ENCODE measurements at regions not wholly inside any gene's neighbourhood (a gene's known extent, or its start where the extent isn't known, plus 50 kb on each side); places are given as distances from the start of the nearest gene placed in this dataset.

DNA sequence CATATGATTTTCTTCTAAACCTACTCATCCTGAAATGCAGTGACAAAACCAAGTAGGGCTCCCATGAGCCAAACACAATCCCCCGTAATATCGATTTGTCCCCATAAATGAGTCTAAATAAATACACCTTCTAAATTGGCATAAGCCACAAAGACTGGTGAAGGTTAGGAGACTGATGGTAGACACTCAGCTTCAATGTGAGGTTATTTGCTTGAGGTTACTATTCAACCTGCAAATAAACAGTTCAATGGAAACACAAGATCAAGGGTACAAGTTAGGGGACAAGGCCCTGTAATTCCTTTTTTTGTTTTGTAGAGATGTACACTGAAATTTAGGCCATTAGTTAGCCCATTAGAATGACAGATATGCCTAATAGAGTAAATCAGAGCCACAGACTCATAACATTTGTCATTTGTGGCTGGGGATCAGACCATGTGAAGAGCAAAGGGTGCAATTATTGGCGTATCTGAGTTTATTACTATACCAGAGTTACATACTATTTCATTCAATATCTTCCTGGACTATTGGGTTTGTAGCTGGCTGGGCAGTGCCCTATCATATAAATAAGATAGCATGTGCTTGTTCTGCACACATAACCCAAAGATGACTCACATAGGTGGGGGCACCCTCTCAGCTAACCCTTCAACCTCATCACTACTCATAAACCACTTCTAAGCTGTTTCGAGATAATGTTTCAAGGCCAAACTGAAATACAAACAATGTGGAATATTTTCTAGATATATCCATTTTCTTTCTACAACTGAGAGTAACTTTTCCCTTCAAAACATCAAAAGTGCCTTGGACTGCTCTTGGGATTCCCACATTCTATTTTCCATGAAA, 695.3 kb downstream of the KCNA4 start:
- no peaks in the 10 kb centered on the region for H3K9me2 ChIP-seq (replicated peaks; ENCODE audit: low read depth, low read length)
- no peaks in the 10 kb centered on the region for H3K36me3 ChIP-seq (ENCODE audit: insufficient read depth, low read length)
- TF ChIP-seq EZH2phosphoT487 (IDR thresholded peaks at IDR 0.05; ENCODE audit: borderline replicate concordance) = no peak
- TF ChIP-seq, protein P1, sequence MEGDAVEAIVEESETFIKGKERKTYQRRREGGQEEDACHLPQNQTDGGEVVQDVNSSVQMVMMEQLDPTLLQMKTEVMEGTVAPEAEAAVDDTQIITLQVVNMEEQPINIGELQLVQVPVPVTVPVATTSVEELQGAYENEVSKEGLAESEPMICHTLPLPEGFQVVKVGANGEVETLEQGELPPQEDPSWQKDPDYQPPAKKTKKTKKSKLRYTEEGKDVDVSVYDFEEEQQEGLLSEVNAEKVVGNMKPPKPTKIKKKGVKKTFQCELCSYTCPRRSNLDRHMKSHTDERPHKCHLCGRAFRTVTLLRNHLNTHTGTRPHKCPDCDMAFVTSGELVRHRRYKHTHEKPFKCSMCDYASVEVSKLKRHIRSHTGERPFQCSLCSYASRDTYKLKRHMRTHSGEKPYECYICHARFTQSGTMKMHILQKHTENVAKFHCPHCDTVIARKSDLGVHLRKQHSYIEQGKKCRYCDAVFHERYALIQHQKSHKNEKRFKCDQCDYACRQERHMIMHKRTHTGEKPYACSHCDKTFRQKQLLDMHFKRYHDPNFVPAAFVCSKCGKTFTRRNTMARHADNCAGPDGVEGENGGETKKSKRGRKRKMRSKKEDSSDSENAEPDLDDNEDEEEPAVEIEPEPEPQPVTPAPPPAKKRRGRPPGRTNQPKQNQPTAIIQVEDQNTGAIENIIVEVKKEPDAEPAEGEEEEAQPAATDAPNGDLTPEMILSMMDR (conservative IDR thresholded peaks at IDR 0.05; ENCODE audit: low read length) = no peak
- no peaks in the 10 kb centered on the region for H4K20me1 ChIP-seq (ENCODE audit: insufficient read depth, low read length, poor library complexity, severe bottlenecking)
- H3K4me2 ChIP-seq (ENCODE audit: low read depth, low read length, poor library complexity, severe bottlenecking) = no peak overlapping the region
- H3K4me1 ChIP-seq (ENCODE audit: insufficient read depth, low read length, poor library complexity, severe bottlenecking) = no peaks in the 10 kb centered on the region
- H3K79me2 ChIP-seq (ENCODE audit: insufficient read depth, low read length) = no peaks in the 10 kb centered on the region
- H3K27me3 ChIP-seq (ENCODE audit: insufficient read depth, low read length, poor library complexity, severe bottlenecking) = no peaks in the 10 kb centered on the region
- H3F3A ChIP-seq (ENCODE audit: low read depth) = no peaks in the 10 kb centered on the region
- no peak overlapping the region for H2AFZ ChIP-seq (ENCODE audit: low read length)
- no peak overlapping the region for H3K9ac ChIP-seq (ENCODE audit: low read depth, low read length, poor library complexity, severe bottlenecking)
- H3K9me3 ChIP-seq (ENCODE audit: insufficient read depth, low read depth, low read length) = no peaks in the 10 kb centered on the region
- no peak overlapping the region for H3K4me3 ChIP-seq (ENCODE audit: low read length, poor library complexity, severe bottlenecking)

DNA sequence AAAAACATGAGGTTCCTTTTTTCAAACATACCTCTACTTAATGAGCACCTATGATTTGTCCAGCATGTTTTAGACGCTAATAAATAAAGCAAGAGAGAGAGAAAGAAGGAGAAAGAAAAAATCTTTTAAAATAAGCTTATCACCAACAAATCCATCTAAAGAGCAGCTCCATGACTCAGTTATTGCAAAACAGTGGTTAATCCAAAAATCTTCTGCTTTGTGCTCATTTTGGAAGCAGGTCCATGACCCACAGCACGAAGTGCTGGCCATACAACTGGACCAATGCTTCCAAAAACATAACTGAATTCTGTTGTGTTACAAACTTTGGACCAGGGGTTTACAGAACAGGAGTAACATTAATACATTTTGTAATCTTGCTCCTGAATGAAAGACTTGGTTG, 696.6 kb downstream of the KCNA4 start:
- Histone ChIP-seq H3K36me3 (ENCODE audit: insufficient read depth, low read length) (no peaks in the 10 kb centered on the region), H3K79me2 (ENCODE audit: insufficient read depth, low read length) (no peaks in the 10 kb centered on the region), H3K4me1 (ENCODE audit: insufficient read depth, low read length, poor library complexity, severe bottlenecking) (no peaks in the 10 kb centered on the region), H3K27me3 (ENCODE audit: insufficient read depth, low read length, poor library complexity, severe bottlenecking) (no peaks in the 10 kb centered on the region), H4K20me1 (ENCODE audit: insufficient read depth, low read length, poor library complexity, severe bottlenecking) (no peaks in the 10 kb centered on the region), H3K9ac (ENCODE audit: low read depth, low read length, poor library complexity, severe bottlenecking) (no peak overlapping the region), H3K4me3 (ENCODE audit: low read length, poor library complexity, severe bottlenecking) (no peak overlapping the region), H3K9me2 (replicated peaks; ENCODE audit: low read depth, low read length) (no peaks in the 10 kb centered on the region), H2AFZ (ENCODE audit: low read length) (no peak overlapping the region), H3F3A (ENCODE audit: low read depth) (no peaks in the 10 kb centered on the region), H3K9me3 (ENCODE audit: insufficient read depth, low read depth, low read length) (no peaks in the 10 kb centered on the region), H3K4me2 (ENCODE audit: low read depth, low read length, poor library complexity, severe bottlenecking) (no peak overlapping the region)
- TF ChIP-seq, protein P1 (conservative IDR thresholded peaks at IDR 0.05; ENCODE audit: low read length) = no peak
- no peak for TF ChIP-seq EZH2phosphoT487 (IDR thresholded peaks at IDR 0.05; ENCODE audit: borderline replicate concordance)

DNA sequence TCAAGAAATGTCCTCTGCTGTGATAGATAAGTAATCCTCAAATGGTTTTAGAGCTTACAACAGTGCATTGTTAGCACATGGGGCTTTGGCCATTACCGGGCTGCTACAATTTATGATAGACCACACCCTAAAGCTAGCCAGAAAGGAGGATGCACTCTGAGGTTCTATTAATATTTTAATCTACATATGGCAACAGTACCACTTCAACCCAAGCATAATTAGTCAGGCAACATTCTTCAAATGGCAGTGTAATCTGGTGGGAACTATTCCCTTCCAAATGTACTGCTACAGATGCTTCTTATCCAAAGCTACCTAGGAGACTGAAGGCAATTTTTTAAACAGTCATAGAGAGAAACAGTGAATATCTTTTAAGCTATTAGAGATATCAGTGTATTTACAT, 697.6 kb downstream of the KCNA4 start:
- H3K4me1 ChIP-seq (ENCODE audit: insufficient read depth, low read length, poor library complexity, severe bottlenecking) = no peaks in the 10 kb centered on the region
- H3K9me2 ChIP-seq (replicated peaks; ENCODE audit: low read depth, low read length) = no peaks in the 10 kb centered on the region
- TF ChIP-seq EZH2phosphoT487 (IDR thresholded peaks at IDR 0.05; ENCODE audit: borderline replicate concordance) = no peak
- TF ChIP-seq, protein P1 (conservative IDR thresholded peaks at IDR 0.05; ENCODE audit: low read length) = no peak
- H3K9ac ChIP-seq (ENCODE audit: low read depth, low read length, poor library complexity, severe bottlenecking) = no peak overlapping the region
- no peaks in the 10 kb centered on the region for H3K36me3 ChIP-seq (ENCODE audit: insufficient read depth, low read length)
- no peaks in the 10 kb centered on the region for H3K79me2 ChIP-seq (ENCODE audit: insufficient read depth, low read length)
- no peak overlapping the region for H3K4me3 ChIP-seq (ENCODE audit: low read length, poor library complexity, severe bottlenecking)
- H4K20me1 ChIP-seq (ENCODE audit: insufficient read depth, low read length, poor library complexity, severe bottlenecking) = no peaks in the 10 kb centered on the region
- H3K27me3 ChIP-seq (ENCODE audit: insufficient read depth, low read length, poor library complexity, severe bottlenecking) = no peaks in the 10 kb centered on the region
- H3F3A ChIP-seq (ENCODE audit: low read depth) = no peaks in the 10 kb centered on the region
- H2AFZ ChIP-seq (ENCODE audit: low read length) = no peak overlapping the region
- H3K4me2 ChIP-seq (ENCODE audit: low read depth, low read length, poor library complexity, severe bottlenecking) = no peak overlapping the region
- no peaks in the 10 kb centered on the region for H3K9me3 ChIP-seq (ENCODE audit: insufficient read depth, low read depth, low read length)

Data from Loucy (cell line).